HG03571 (cell line): ENCODE measurements at regions not wholly inside any gene's neighbourhood (a gene's known extent, or its start where the extent isn't known, plus 50 kb on each side); places are given as distances from the start of the nearest gene placed in this dataset.

Experiments
- ATAC-seq: cut with Tn5 transposase; IDR thresholded peaks from one replicate; pipeline ENCODE4 v1.9.1; 2021; ENCODE audit not compliant: unreplicated experiment

DNA sequence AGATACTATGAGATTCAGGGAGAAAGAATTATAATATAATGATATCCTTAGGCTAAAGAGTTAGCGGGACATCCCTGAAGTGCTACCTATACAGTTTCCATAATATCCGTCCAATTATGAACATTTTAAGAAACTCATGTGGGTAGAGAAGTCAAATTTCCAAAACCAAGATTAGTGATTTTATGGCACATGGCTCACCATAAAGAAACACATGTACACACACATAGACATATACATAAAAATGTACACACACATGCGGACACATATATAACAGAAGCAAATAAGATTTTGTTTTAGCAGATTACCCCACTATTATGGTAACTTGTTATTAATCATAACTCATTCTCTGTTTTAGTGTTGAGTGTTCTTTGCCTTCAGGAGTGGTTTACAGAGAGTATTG lies 566.7 kb upstream of the NEGR1 start:
- ATAC-seq: no peak

GRCh38 chr1:72847651-72848050 lies 565.3 kb upstream of the NEGR1 start:
- ATAC-seq: no peak

DNA sequence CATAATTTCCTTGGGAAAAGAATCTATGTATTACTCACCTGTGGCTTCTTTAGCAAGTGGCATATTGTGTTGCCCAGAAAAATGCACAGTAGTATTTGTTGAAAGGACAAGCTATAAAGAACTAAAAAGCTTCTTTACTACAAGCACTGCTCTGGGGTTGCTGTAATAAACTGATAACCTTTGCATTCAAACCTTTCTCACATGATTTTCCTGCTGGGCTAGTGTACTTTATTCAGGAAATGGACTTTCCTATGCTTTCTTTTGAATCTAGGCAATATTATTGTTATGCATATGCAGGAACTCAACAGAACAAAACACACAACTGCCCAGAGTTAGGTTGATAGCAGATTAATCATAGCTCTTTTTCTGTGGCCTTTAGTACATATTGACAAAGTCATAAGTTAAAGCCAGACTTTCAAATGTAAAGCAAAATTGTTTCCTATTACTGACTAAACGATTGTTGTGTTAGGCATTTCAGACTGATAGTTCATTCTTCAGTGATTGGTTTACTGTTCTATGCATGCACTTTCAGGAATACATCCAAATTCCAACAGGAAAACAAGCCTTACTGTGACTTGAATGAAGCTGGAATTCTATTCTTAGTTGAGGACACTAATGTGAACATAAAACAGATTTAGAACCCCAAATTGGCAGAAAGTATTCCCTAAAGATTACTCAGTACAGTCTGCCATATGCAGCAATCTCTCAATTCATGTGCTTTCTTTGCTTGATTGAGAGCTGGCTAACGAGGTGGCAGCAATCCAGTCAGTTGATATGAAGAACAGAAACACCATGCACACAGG lies 564.3 kb upstream of the NEGR1 start:
- ATAC-seq: no peak

GRCh38 chr1:72845981-72846380 lies 563.6 kb upstream of the NEGR1 start:
- ATAC-seq: no peak

DNA sequence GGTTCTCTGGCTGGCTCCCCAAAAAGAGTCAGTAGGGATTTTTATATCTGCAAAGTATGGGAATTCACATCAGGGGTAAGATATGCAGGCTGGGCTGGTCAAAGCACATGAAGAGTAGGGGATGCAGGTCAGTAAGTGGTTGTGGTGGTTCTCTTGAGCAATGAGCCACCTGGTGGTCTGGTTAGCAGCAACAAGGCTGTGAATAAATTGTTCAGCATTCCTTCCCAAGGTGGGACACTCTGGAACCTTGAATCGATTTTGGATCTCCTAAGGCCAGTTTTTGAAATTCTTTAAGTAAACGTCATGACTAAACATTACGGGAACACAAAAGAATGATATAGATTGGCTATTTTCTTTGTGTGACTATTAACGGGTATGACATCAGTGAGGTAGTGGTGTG lies 563.0 kb upstream of the NEGR1 start:
- ATAC-seq: no peak

DNA sequence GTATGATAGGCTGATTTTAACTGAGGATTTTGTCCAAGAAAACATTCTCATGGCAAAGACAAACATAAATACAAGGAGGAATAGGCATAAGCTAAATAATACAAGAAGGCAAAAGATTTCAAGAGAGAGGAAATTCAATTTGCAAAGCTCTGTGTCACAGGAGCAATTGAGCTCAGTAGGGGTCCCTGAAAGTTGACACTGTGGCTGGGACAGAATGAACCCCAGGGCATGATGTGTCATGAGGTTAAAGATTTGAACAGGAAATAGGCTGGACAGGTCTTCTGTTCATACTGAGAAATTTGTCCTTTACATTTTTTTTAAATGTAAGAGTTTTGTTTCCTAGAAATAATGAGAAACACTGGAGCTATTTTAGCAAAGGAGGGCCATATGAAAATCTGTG lies 555.4 kb upstream of the NEGR1 start:
- no peak for ATAC-seq

DNA sequence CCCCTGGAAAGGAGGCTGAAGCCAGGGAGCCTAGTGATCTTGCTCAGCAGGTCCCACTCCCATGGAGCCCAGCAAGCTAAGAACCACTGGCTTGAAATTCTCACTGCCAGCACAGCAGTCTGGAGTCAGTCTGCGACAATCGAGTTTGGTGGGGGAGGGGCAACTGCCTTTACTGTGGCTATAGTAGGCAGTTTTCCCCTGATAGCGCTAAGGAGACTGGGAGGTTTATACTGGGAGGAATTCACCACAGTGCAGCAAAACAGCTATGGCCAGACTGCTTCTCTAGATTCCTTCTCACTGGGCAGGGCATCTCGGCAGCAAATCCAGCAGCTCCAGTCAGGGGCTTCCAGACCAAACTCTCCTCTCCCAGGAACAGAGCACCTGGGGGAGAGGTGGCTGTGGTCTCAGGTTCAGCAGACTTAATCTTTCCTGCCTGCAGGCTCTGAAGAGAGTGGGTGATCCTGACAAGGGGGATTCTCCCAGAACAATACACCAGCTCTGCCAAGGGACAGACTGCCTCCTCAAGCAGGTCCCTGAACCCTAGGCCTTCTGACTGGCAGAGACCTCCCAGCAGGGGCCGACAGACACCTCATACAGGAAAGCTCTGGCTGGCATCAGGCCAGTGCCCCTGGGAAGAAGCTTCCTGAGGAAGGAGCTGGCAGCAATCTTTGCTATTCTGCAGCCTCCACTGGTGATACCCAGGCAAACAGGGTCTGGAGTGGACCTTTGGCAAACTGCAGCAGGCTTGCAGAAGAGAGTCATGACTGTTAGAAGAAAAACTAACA lies 548.5 kb upstream of the NEGR1 start:
- ATAC-seq: no peak

GRCh38 chr1:72827278-72827677 lies 544.9 kb upstream of the NEGR1 start:
- ATAC-seq: no peak

DNA sequence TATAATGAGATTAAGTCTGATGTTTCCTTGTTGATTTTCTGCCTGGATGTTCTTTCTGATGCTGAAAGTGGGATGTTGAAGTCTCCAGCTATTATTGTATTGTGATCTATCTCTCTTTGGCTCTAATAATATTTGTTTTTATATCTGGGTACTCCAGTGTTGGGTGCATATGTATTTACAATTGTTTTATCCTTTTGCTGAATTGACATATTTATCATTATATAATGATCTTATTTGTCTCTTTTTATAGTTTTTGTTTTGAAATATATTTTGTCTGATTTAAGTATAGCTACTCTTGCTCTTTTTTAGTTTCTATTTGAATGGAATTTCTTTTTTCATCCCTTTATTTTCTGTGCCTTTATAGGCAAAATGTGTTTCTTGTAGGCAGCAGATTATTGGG lies 522.2 kb upstream of the NEGR1 start:
- ATAC-seq: no peak

- ATAC-seq: no peak
Observed at GRCh38 chr1:72781038-72781437, 498.7 kb upstream of the NEGR1 start.

DNA sequence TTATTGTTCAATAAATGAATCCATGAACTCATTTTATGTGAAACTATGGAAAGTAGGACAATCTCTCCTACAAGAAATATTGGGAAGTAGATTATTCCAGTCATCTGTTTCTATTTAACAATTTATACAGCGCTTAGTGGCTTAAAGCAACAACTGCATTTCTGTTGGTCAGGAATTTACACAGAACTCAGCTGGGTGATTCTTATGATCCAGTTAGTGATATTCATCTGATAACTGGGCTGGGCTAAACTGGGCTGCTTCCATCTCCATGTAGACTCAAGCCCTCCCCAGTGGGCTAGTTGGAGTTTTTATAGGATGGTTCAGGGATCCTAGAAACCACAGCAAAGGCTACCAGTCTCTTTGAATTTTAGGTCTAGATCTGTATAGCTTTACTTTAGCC lies 497.9 kb upstream of the NEGR1 start:
- no peak for ATAC-seq

GRCh38 chr1:72777918-72778317 lies 495.6 kb upstream of the NEGR1 start:
- ATAC-seq: no peak

- ATAC-seq: no peak
Observed at GRCh38 chr1:72763481-72763880, 481.1 kb upstream of the NEGR1 start.

- ATAC-seq: no peak
Observed at GRCh38 chr1:72759486-72759885, 477.1 kb upstream of the NEGR1 start.

GRCh38 chr1:72757843-72758242 lies 475.5 kb upstream of the NEGR1 start:
- no peak for ATAC-seq

GRCh38 chr1:72745413-72745812 lies 463.1 kb upstream of the NEGR1 start:
- no peak for ATAC-seq

GRCh38 chr1:72734415-72734814 lies 452.1 kb upstream of the NEGR1 start:
- no peak for ATAC-seq

DNA sequence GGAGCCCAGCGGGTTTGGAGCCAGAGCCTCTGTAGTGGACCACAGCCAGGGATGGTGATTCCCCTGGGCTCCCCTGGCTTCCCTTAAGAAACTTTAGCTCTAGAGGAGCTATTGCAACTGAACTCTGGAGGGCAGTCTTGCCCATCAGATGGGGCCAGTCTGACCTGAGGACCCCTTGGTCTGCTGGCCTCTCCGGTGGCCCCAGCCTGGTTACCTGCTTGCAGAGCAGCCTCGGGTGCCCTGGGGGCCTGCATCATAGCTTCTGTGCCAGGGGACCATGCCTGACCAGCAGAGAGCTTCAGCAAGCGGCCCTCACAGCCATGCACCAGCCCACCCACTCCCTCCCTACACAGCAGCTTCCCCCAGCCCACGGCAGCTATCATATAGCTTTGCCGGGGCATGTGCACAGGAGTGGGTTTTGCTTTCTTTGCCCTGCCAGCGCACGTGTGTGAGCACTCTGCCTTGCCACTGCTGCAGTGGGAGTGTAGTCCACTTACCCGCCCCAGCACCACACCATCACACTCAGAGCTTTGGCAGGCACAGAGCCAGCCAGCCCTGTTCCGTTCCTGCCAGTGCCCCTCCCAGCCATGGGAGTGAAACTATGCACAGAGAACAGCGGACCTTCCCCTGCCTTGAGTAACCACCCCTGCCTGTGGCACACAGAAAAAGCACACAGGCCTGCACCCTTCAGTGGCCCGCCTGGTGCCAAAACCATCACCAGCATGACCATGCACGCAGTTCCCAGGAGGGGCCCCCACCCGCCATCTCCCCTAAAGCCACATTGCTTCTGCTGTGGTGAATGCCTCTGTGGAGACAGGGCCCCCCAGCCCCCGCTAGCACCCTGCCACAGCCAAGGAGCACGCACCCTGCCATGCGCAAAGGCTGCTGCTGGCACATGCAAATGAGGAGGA lies 442.9 kb upstream of the NEGR1 start:
- ATAC-seq: no peak

- no peak for ATAC-seq
Observed at GRCh38 chr1:72705921-72706320, 423.6 kb upstream of the NEGR1 start.

DNA sequence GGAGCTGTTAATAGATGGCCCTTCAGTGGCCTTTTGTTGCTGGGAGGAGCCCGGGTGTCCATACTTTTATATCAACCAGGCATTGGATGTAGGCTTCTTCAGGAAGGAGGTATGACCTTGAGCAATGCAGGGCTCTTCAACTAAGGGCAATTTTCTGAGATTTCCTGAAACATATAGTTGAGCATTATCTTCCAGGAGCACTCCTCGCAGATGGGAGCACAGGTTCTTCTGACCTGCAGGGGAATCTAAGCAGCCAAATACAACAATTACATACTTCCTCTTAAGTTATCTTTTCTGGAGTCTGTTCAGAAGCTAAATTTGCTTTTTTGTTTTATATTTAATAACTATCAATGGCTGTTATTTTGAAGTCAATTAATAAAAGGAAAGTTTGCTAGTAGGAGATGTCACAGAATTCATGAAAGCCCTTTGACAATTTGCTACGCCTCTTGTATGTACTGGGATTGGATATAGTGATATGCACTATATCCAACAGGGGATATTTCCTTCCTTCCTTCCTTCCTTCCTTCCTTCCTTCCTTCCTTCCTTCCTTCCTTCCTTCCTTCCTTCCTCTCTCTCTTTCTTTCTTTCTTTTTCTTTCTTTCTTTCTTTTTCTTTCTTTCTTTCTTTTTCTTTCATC lies 422.6 kb upstream of the NEGR1 start:
- ATAC-seq: no peak

GRCh38 chr1:72697410-72697809 lies 415.1 kb upstream of the NEGR1 start:
- ATAC-seq: no peak
